Trophoblast cell (in vitro differentiated cells and primary cell): ENCODE measurements at regions not wholly inside any gene's neighbourhood (a gene's known extent, or its start where the extent isn't known, plus 50 kb on each side); places are given as distances from the start of the nearest gene placed in this dataset.

ENCODE experiments used
- DNase-seq, 2 donors: peaks; one replicate each; pipeline ENCODE4 v3.0.0-alpha.2; 2016
- H2AFZ ChIP-seq: 2 replicates; pipeline ENCODE4 v1.6.1; 2013; ENCODE audit warnings: low read length, moderate library complexity, mild to moderate bottlenecking; ENCODE audit not compliant: insufficient read depth, poor library complexity
- H2AK5ac ChIP-seq: 2 replicates; pipeline ENCODE4 v1.6.1; 2013; ENCODE audit warnings: mild to moderate bottlenecking, low read length
- H2BK120ac ChIP-seq: 2 replicates; pipeline ENCODE4 v1.6.1; 2013; ENCODE audit warnings: low read length, mild to moderate bottlenecking, moderate library complexity; ENCODE audit not compliant: insufficient read depth, poor library complexity
- H2BK12ac ChIP-seq: 2 replicates; pipeline ENCODE4 v1.6.1; 2013; ENCODE audit warnings: mild to moderate bottlenecking, low read length, moderate library complexity
- H2BK5ac ChIP-seq: 2 replicates; pipeline ENCODE4 v1.6.1; 2013; ENCODE audit warnings: low read length, low read depth, moderate library complexity, mild to moderate bottlenecking; ENCODE audit not compliant: poor library complexity
- H3K14ac ChIP-seq: 2 replicates; pipeline ENCODE4 v1.6.1; 2013; ENCODE audit warnings: mild to moderate bottlenecking, low read length
- H3K18ac ChIP-seq: 2 replicates; pipeline ENCODE4 v1.6.1; 2013; ENCODE audit warnings: mild to moderate bottlenecking, low read length
- H3K23ac ChIP-seq: 2 replicates; pipeline ENCODE4 v1.6.1; 2013; ENCODE audit warnings: low read length
- H3K27ac ChIP-seq: 2 replicates; pipeline ENCODE4 v1.5.1; 2013; ENCODE audit warnings: low read depth, mild to moderate bottlenecking, inconsistent platforms, low read length, moderate library complexity
- H3K27me3 ChIP-seq: 2 replicates; pipeline ENCODE4 v1.6.1; 2013; ENCODE audit warnings: inconsistent platforms, mild to moderate bottlenecking, low read length, moderate library complexity; ENCODE audit not compliant: insufficient read depth
- H3K36me3 ChIP-seq, 2 experiments: 1 replicate in 1 of 2; 2 replicates in 1 of 2; pipeline ENCODE4 v1.6.1; 2013; ENCODE audit warnings: low read length in 2 of 2, mild to moderate bottlenecking in 2 of 2, moderate library complexity in 1 of 2; ENCODE audit not compliant: insufficient read depth in 2 of 2, control insufficient read depth in 1 of 2
- H3K4ac ChIP-seq: 2 replicates; pipeline ENCODE4 v1.6.1; 2013; ENCODE audit warnings: low read depth, mild to moderate bottlenecking, low read length, moderate library complexity
- H3K4me1 ChIP-seq, 2 experiments: 1 replicate in 1 of 2; 2 replicates in 1 of 2; pipeline ENCODE4 v1.6.1; 2013; ENCODE audit warnings: low read length in 2 of 2, mild to moderate bottlenecking in 2 of 2, moderate library complexity in 1 of 2; ENCODE audit not compliant: insufficient read depth in 2 of 2, control insufficient read depth in 1 of 2
- H3K4me2 ChIP-seq: 2 replicates; pipeline ENCODE4 v1.6.1; 2013; ENCODE audit warnings: inconsistent platforms, mild to moderate bottlenecking, low read length, moderate library complexity
- H3K4me3 ChIP-seq: 2 replicates; pipeline ENCODE4 v1.5.1; 2013; ENCODE audit warnings: mild to moderate bottlenecking, low read depth, low read length, inconsistent platforms
- H3K79me1 ChIP-seq: one replicate; pipeline ENCODE4 v1.6.1; 2013; ENCODE audit warnings: low read length
- H3K79me2 ChIP-seq: 2 replicates; pipeline ENCODE4 v1.6.1; 2013; ENCODE audit warnings: low read length, mild to moderate bottlenecking; ENCODE audit not compliant: control insufficient read depth, insufficient read depth, poor library complexity
- H3K9ac ChIP-seq: 2 replicates; pipeline ENCODE4 v1.6.1; 2013; ENCODE audit warnings: mild to moderate bottlenecking, low read length
- H3K9me3 ChIP-seq: 2 replicates; pipeline ENCODE4 v1.6.1; 2013; ENCODE audit warnings: low read depth, mild to moderate bottlenecking, control low read depth, inconsistent platforms, low read length; ENCODE audit not compliant: insufficient read depth
- H4K12ac ChIP-seq: 2 replicates; pipeline ENCODE4 v1.6.1; 2013; ENCODE audit warnings: low read depth, mild to moderate bottlenecking, low read length, moderate library complexity
- H4K8ac ChIP-seq: 2 replicates; pipeline ENCODE4 v1.6.1; 2013; ENCODE audit warnings: low read depth, mild to moderate bottlenecking, low read length, moderate library complexity
- H4K91ac ChIP-seq: one replicate; pipeline ENCODE4 v1.6.1; 2013; ENCODE audit warnings: low read depth, mild to moderate bottlenecking, low read length, moderate library complexity
- WGBS: extraction: QIAGEN DNeasy Blood & Tissue Kit; methylation state at CpG from one replicate; pipeline ENCODE4 v1.1.7; 2013; ENCODE audit warnings: missing lambda C conversion rate; ENCODE audit not compliant: insufficient read length, insufficient coverage; ENCODE audit errors: extremely low coverage; 5-methylcytosine and 5-hydroxymethylcytosine counted together

GRCh38 chr1:81380436-81380835 is 420.3 kb upstream of the ADGRL2 start:
- no CpG with 5 or more reads among the region's 1 CpG for WGBS
- no peak overlapping the region for H4K91ac ChIP-seq

GRCh38 chr1:81379430-81379829 is 421.3 kb upstream of the ADGRL2 start:
- no CpG with 5 or more reads among the region's 8 CpGs for WGBS
- Histone ChIP-seq H3K4me2 (no peak overlapping the region), H3K14ac (no peak overlapping the region), H3K27me3 (no peaks in the 10 kb centered on the region), H3K36me3 (no peaks in the 10 kb centered on the region), H3K23ac (no peak overlapping the region), H2AFZ (no peak overlapping the region), H4K91ac (no peak overlapping the region), H4K8ac (no peak overlapping the region), H3K9me3 (no peaks in the 10 kb centered on the region), H4K12ac (peak overlapping the region; percentile 8), H2BK5ac (no peak overlapping the region), H2BK120ac (no peak overlapping the region), H2AK5ac (no peak overlapping the region), H3K4ac (no peak overlapping the region), H2BK12ac (peak overlapping the region; percentile 28), H3K18ac (no peak overlapping the region), H3K4me3 (no peak overlapping the region), H3K9ac (no peak overlapping the region), H3K79me2 (no peaks in the 10 kb centered on the region), H3K79me1 (no peaks in the 10 kb centered on the region), H3K4me1 (no peaks in the 10 kb centered on the region), H3K27ac (no peak overlapping the region)
- no peak for DNase-seq

More at GRCh38 chr1:81380436-81380835, 420.3 kb upstream of the ADGRL2 start:
- Histone ChIP-seq H2BK120ac (no peak overlapping the region), H3K14ac (no peak overlapping the region), H3K4me3 (no peak overlapping the region), H3K4ac (no peak overlapping the region), H3K4me2 (no peak overlapping the region), H2BK12ac (no peak overlapping the region), H3K79me2 (no peaks in the 10 kb centered on the region), H3K9me3 (no peaks in the 10 kb centered on the region), H4K8ac (no peak overlapping the region), H3K9ac (no peak overlapping the region), H2AFZ (no peak overlapping the region), H3K23ac (no peak overlapping the region), H3K18ac (no peak overlapping the region), H3K79me1 (no peaks in the 10 kb centered on the region), H2BK5ac (no peak overlapping the region), H3K27me3 (no peaks in the 10 kb centered on the region), H3K4me1 (no peaks in the 10 kb centered on the region), H3K27ac (no peak overlapping the region), H4K12ac (no peak overlapping the region), H2AK5ac (no peak overlapping the region), H3K36me3 (no peaks in the 10 kb centered on the region)
- DNase-seq, result no peak

- Histone ChIP-seq H3K4me1 (no peaks in the 10 kb centered on the region), H3K27ac (no peak overlapping the region), H2BK5ac (no peak overlapping the region), H3K18ac (no peak overlapping the region), H3K23ac (no peak overlapping the region), H3K4me3 (no peak overlapping the region), H3K14ac (no peak overlapping the region), H3K36me3 (no peaks in the 10 kb centered on the region), H2AFZ (no peak overlapping the region), H3K4ac (no peak overlapping the region), H4K91ac (no peak overlapping the region), H3K9me3 (no peaks in the 10 kb centered on the region), H2AK5ac (no peak overlapping the region), H3K79me1 (no peaks in the 10 kb centered on the region), H4K12ac (no peak overlapping the region), H3K79me2 (no peaks in the 10 kb centered on the region), H4K8ac (no peak overlapping the region), H3K9ac (no peak overlapping the region), H2BK120ac (no peak overlapping the region), H2BK12ac (no peak overlapping the region), H3K27me3 (no peaks in the 10 kb centered on the region), H3K4me2 (no peak overlapping the region)
- no peak for DNase-seq
- no CpG with 5 or more reads among the region's 3 CpGs for WGBS
These were observed 423.3 kb upstream of the ADGRL2 start for GRCh38 chr1:81377406-81377805.

GRCh38 chr1:81375884-81376548 is 424.7 kb upstream of the ADGRL2 start:
- Histone ChIP-seq H2BK120ac (no peak overlapping the region), H2AFZ (no peak overlapping the region), H3K4me1 (no peaks in the 10 kb centered on the region), H3K18ac (no peak overlapping the region), H2AK5ac (no peak overlapping the region), H3K4ac (no peak overlapping the region), H4K12ac (no peak overlapping the region), H4K91ac (no peak overlapping the region), H3K9me3 (no peaks in the 10 kb centered on the region), H4K8ac (no peak overlapping the region), H3K4me2 (no peak overlapping the region), H3K4me3 (no peak overlapping the region), H3K27me3 (no peaks in the 10 kb centered on the region), H3K79me2 (no peaks in the 10 kb centered on the region), H3K14ac (no peak overlapping the region), H2BK5ac (no peak overlapping the region), H2BK12ac (no peak overlapping the region), H3K27ac (no peak overlapping the region), H3K79me1 (no peaks in the 10 kb centered on the region), H3K36me3 (no peaks in the 10 kb centered on the region), H3K23ac (no peak overlapping the region), H3K9ac (no peak overlapping the region)
- no peak for DNase-seq
- WGBS, result no CpG with 5 or more reads among the region's 5 CpGs
